ENCODE measurements at regions not wholly inside any gene's neighbourhood (a gene's known extent, or its start where the extent isn't known, plus 50 kb on each side); places are given as distances from the start of the nearest gene placed in this dataset.
"Not testable (repeated sequence)": the region's sequence is repeated elsewhere in the genome, so short reads cannot be mapped to it uniquely, and the experiment has no call there.

- Histone ChIP-seq H3K36me3 (no peaks in the 10 kb centered on the region), H3K4me1 (peaks cover 0 to 6% (median 0%) of the 10 kb centered on the region in 4 donors), H3K4me3 (no peak overlapping the region), H3K27ac (no peak overlapping the region), H3K27me3 (no peaks in the 10 kb centered on the region), H3K9me3 (no peaks in the 10 kb centered on the region)
- ATAC-seq (ENCODE audit: low FRiP score in 2 of 2), result no peak
- 93 to 94% methylated on average over 3 of the region's 3 CpGs for WGBS, 2 donors
- DNase-seq, result no peak
- TF ChIP-seq POLR2A (IDR thresholded peaks at IDR 0.05) (no peak), EP300 (IDR thresholded peaks at IDR 0.05) (no peak), POLR2AphosphoS5 (IDR thresholded peaks at IDR 0.05) (no peak), CTCF (IDR thresholded peaks at IDR 0.05) (no peak)
These were observed 132.4 kb downstream of the TSEN15 start for GRCh38 chr1:184183919-184184318.

DNA sequence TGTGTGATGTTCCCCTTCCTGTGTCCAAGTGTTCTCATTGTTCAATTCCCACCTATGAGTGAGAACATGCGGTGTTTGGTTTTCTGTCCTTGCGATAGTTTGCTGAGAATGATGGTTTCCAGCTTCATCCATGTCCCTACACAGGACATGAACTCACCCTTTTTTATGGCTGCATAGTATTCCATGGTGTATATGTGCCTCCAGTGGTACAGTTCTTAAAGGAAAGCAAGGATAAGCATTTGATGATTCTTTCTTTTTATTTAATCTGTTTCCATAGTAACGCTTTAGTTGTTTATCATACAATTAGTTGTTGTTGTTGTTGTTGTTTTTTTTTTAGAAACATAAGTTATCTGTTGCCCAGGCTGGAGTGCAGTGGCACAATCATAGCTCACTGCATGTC lies 133.1 kb downstream of the TSEN15 start:
- H3K36me3 ChIP-seq; H3K9me3 ChIP-seq; H3K4me1 ChIP-seq; ATAC-seq (ENCODE audit: low FRiP score in 2 of 2); H3K27me3 ChIP-seq; H3K27ac ChIP-seq; DNase-seq; H3K4me3 ChIP-seq: not testable (repeated sequence)
- WGBS, 2 donors, result 94 to 100% methylated on average over 3 of the region's 3 CpGs

DNA sequence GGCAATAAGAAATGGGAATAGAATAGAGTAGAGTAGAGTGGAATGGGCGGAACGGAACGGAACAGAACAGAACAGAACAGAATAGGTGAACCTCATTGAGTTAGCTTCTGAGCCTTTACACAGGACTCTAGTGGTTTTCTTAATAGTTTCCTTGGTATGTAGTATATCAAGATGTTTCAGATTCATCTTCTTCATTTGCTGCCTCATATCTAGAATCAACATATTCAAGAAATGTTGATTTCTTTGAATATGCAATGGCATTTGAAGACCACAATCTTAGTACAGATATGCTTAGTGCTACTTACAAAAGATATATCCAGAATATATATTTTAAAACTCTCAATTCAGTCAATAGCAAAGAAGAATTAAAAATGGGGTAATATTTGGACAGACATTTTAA lies 133.8 kb downstream of the TSEN15 start:
- DNase-seq (no peak), ATAC-seq (ENCODE audit: low FRiP score in 2 of 2) (no peak)
- WGBS, 2 donors, result 97 to 100% methylated on average over 3 of the region's 3 CpGs
- H3K4me1 ChIP-seq, result peaks cover 0 to 6% (median 0%) of the 10 kb centered on the region in 4 donors
- no peak overlapping the region for H3K27ac ChIP-seq
- no peaks in the 10 kb centered on the region for H3K9me3 ChIP-seq
- no peaks in the 10 kb centered on the region for H3K27me3 ChIP-seq
- no peaks in the 10 kb centered on the region for H3K36me3 ChIP-seq
- TF ChIP-seq POLR2AphosphoS5 (IDR thresholded peaks at IDR 0.05), result no peak
- no peak for TF ChIP-seq EP300 (IDR thresholded peaks at IDR 0.05)
- no peak for TF ChIP-seq CTCF (IDR thresholded peaks at IDR 0.05)
- no peak for TF ChIP-seq POLR2A (IDR thresholded peaks at IDR 0.05)
- no peak overlapping the region for H3K4me3 ChIP-seq

GRCh38 chr1:184186167-184186566 lies 134.6 kb downstream of the TSEN15 start:
- no peaks in the 10 kb centered on the region for H3K36me3 ChIP-seq
- no peaks in the 10 kb centered on the region for H3K9me3 ChIP-seq
- DNase-seq, result no peak
- no peaks in the 10 kb centered on the region for H3K27me3 ChIP-seq
- peaks cover 0 to 1% (median under 1%) of the 10 kb centered on the region in 4 donors for H3K4me1 ChIP-seq
- no peak overlapping the region for H3K27ac ChIP-seq
- H3K4me3 ChIP-seq, result no peak overlapping the region
- TF ChIP-seq CTCF (IDR thresholded peaks at IDR 0.05) (no peak), POLR2A (IDR thresholded peaks at IDR 0.05) (no peak), EP300 (IDR thresholded peaks at IDR 0.05) (no peak), POLR2AphosphoS5 (IDR thresholded peaks at IDR 0.05) (no peak)
- ATAC-seq (ENCODE audit: low FRiP score in 2 of 2), result no peak

DNA sequence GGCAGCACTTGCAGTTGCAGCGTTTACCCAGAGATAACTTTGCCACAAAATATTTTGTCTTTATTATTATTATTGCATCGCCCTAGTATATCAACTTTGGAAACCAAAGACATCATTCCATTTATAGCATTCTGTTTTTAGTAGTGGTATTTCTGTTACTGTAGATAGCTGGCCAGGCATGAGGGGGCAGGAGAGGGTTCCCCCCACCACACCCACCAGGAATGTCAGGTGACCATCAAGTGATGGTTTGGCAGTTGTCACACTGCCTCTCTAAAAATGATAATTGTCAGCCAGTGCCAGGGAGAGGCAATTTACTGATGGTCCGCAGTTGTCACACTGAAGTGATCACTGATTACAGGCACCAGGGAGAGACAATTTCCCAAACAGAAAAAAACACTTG lies 135.6 kb downstream of the TSEN15 start:
- Histone ChIP-seq H3K4me1 (peaks cover 0 to 7% (median 2%) of the 10 kb centered on the region in 4 donors), H3K27me3 (no peaks in the 10 kb centered on the region), H3K9me3 (no peaks in the 10 kb centered on the region), H3K36me3 (no peaks in the 10 kb centered on the region), H3K4me3 (no peak overlapping the region), H3K27ac (no peak overlapping the region)
- no peak for TF ChIP-seq POLR2A (IDR thresholded peaks at IDR 0.05)
- TF ChIP-seq POLR2AphosphoS5 (IDR thresholded peaks at IDR 0.05), result no peak
- TF ChIP-seq EP300 (IDR thresholded peaks at IDR 0.05), result no peak
- 93 to 95% methylated on average over 3 of the region's 3 CpGs for WGBS, 2 donors
- DNase-seq (no peak), ATAC-seq (ENCODE audit: low FRiP score in 2 of 2) (no peak)

DNA sequence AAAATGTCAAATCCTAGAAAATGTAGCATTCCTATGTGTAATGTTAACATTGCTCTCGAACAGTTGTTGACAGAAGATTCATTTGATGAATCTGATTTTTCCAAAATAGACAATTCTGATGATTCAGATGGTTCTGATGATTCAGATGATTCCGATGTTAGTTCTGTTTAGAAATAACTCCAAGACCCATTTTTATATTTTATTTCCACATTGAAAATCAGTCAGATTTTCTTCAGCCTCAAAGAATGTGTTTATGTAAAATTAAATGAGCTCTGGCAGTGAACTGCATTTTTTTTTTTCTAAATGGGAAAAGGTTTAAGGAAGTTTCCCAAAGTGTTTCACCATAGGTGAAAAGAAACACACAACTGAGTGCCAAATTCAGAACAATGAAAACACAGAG lies 136.5 kb downstream of the TSEN15 start:
- no peaks in the 10 kb centered on the region for H3K9me3 ChIP-seq
- no peak overlapping the region for H3K27ac ChIP-seq
- ATAC-seq (ENCODE audit: low FRiP score in 2 of 2) (no peak), DNase-seq (no peak)
- H3K36me3 ChIP-seq, result no peaks in the 10 kb centered on the region
- H3K4me1 ChIP-seq, result peaks cover 0 to 7% (median 2%) of the 10 kb centered on the region in 4 donors
- no peak for TF ChIP-seq CTCF (IDR thresholded peaks at IDR 0.05)
- TF ChIP-seq POLR2AphosphoS5 (IDR thresholded peaks at IDR 0.05), result no peak
- TF ChIP-seq POLR2A (IDR thresholded peaks at IDR 0.05), result no peak
- TF ChIP-seq EP300 (IDR thresholded peaks at IDR 0.05), result no peak
- no peak overlapping the region for H3K4me3 ChIP-seq
- WGBS, 2 donors, result 74 to 85% methylated on average over 2 of the region's 2 CpGs
- H3K27me3 ChIP-seq, result no peaks in the 10 kb centered on the region

Data from upper lobe of left lung (tissue), 6 donors.